T-cell (primary cell): ENCODE measurements at regions not wholly inside any gene's neighbourhood (a gene's known extent, or its start where the extent isn't known, plus 50 kb on each side); places are given as distances from the start of the nearest gene placed in this dataset.

Experiments
- ATAC-seq, 4 experiments: fragments of 200-7000 bp in 3 of 4; fragments of 150-1000 bp in 1 of 4; cut with Tn5 transposase; replicated peaks in 1 of 4; 1 replicate in 3 of 4; 2 replicates in 1 of 4; pipeline ENCODE4 v1.10.0; 2021; ENCODE audit warnings: moderate library complexity in 3 of 4, mild to moderate bottlenecking in 2 of 4, moderate number of reproducible peaks in 1 of 4
- CTCF ChIA-PET, 2 donors: fragments of 300-600 bp; sonication (Branson Sonifier 250); formaldehyde crosslinking; loops; one replicate each; lab custom pipeline; 2022; ENCODE audit warnings: antibody characterized with exemption in 2 of 2; lab: Charles Lee
- POLR2A ChIA-PET, 2 donors: fragments of 300-600 bp; sonication (Branson Sonifier 250); formaldehyde crosslinking; loops; one replicate each; lab custom pipeline; 2022; ENCODE audit warnings: antibody characterized with exemption in 2 of 2; lab: Charles Lee
- DNase-seq, 35 experiments: peaks; one replicate each; pipeline versions ENCODE4 v3.0.0 to v3.0.0-alpha.2; 2013 to 2023
- H3K27ac ChIP-seq: one replicate; pipeline ENCODE4 v1.5.1; 2013; ENCODE audit warnings: low read length
- H3K27me3 ChIP-seq, 2 experiments: replicated peaks in 1 of 2; 1 replicate in 1 of 2; 2 replicates in 1 of 2; pipeline versions ENCODE4 v1.6.1 to v1.7.0; 2013; ENCODE audit warnings: low read length in 1 of 2, mixed read lengths in 1 of 2; ENCODE audit not compliant: control insufficient read depth in 2 of 2, insufficient read depth in 2 of 2; ENCODE audit errors: extremely low read depth in 1 of 2
- H3K36me3 ChIP-seq, 2 donors: 1 replicate in 1 of 2; 2 replicates in 1 of 2; pipeline versions ENCODE4 v1.6.1 to v1.7.0; 2013; ENCODE audit warnings: low read length in 1 of 2; ENCODE audit not compliant: control insufficient read depth in 2 of 2, insufficient read depth in 1 of 2; ENCODE audit errors: extremely low read depth in 1 of 2
- H3K4me1 ChIP-seq, 2 experiments: 1 replicate in 1 of 2; 2 replicates in 1 of 2; pipeline versions ENCODE4 v1.6.1 to v1.7.0; 2013; ENCODE audit warnings: low read length in 2 of 2, mixed read lengths in 1 of 2; ENCODE audit not compliant: insufficient read depth in 2 of 2, control insufficient read depth in 1 of 2; ENCODE audit errors: extremely low read depth in 1 of 2
- H3K4me3 ChIP-seq, 2 donors: 1 replicate in 1 of 2; 2 replicates in 1 of 2; pipeline versions ENCODE4 v1.5.1 to v1.7.0; 2013; ENCODE audit warnings: mild to moderate bottlenecking in 2 of 2, low read length in 1 of 2, moderate library complexity in 1 of 2; ENCODE audit not compliant: control insufficient read depth in 1 of 2; ENCODE audit errors: extremely low read depth in 1 of 2
- H3K9me3 ChIP-seq: 2 replicates; pipeline ENCODE4 v1.7.0; 2013
- H3K27ac Mint-ChIP-seq, 2 donors: one replicate each; pipeline ENCODE4 v1.8.0; 2020 to 2021; ENCODE audit warnings: mild to moderate bottlenecking in 2 of 2, mixed read lengths in 2 of 2
- H3K27me3 Mint-ChIP-seq, 2 donors: one replicate each; pipeline ENCODE4 v1.8.0; 2021 to 2022; ENCODE audit warnings: mixed read lengths in 2 of 2
- H3K36me3 Mint-ChIP-seq: one replicate; pipeline ENCODE4 v1.8.0; 2021; ENCODE audit warnings: mixed read lengths
- H3K4me1 Mint-ChIP-seq, 3 donors: one replicate each; pipeline ENCODE4 v1.8.0; 2020 to 2022; ENCODE audit warnings: mixed read lengths in 3 of 3, mild to moderate bottlenecking in 1 of 3
- H3K4me3 Mint-ChIP-seq, 3 donors: one replicate each; pipeline ENCODE4 v1.8.0; 2020 to 2022; ENCODE audit warnings: mild to moderate bottlenecking in 3 of 3, mixed read lengths in 3 of 3, moderate library complexity in 3 of 3
- H3K9me3 Mint-ChIP-seq, 3 donors: one replicate each; pipeline ENCODE4 v1.8.0; 2020 to 2022; ENCODE audit warnings: mixed read lengths in 3 of 3
- WGBS: methylation state at CpG from one replicate; pipeline ENCODE4 v1.1.5; 2013; ENCODE audit warnings: missing lambda C conversion rate; ENCODE audit not compliant: insufficient coverage; 5-methylcytosine and 5-hydroxymethylcytosine counted together

GRCh38 chr6:94121094-94121493 lies 701.7 kb upstream of the EPHA7 start:
- Histone ChIP-seq H3K27ac (no peak overlapping the region), H3K36me3 (no peaks in the 10 kb centered on the region), H3K4me1 (no peaks in the 10 kb centered on the region), H3K9me3 (no peaks in the 10 kb centered on the region), H3K27me3 (no peaks in the 10 kb centered on the region), H3K4me3 (no peak overlapping the region)
- Mint-ChIP-seq H3K27ac (no peak overlapping the region), H3K27me3 (no peaks in the 10 kb centered on the region), H3K4me3 (no peak overlapping the region), H3K36me3 (no peaks in the 10 kb centered on the region), H3K4me1 (no peaks in the 10 kb centered on the region), H3K9me3 (peaks cover 2 to 6% (median 5%) of the 10 kb centered on the region in 3 donors)
- ChIA-PET POLR2A (no interaction called here), CTCF (no interaction called here)
- WGBS: 92% methylated on average over 2 of the region's 3 CpGs
- ATAC-seq (no peak), DNase-seq (no peak)

GRCh38 chr6:94099072-94099471 lies 679.7 kb upstream of the EPHA7 start:
- Histone ChIP-seq H3K9me3 (no peaks in the 10 kb centered on the region), H3K4me1 (no peaks in the 10 kb centered on the region), H3K27ac (no peak overlapping the region), H3K4me3 (no peak overlapping the region), H3K27me3 (no peaks in the 10 kb centered on the region), H3K36me3 (no peaks in the 10 kb centered on the region)
- ATAC-seq (no peak), DNase-seq (no peak)
- no peaks in the 10 kb centered on the region for H3K4me1 Mint-ChIP-seq
- ChIA-PET CTCF (no interaction called here), POLR2A (no interaction called here)
- no peaks in the 10 kb centered on the region for H3K36me3 Mint-ChIP-seq
- H3K4me3 Mint-ChIP-seq: no peak overlapping the region
- H3K9me3 Mint-ChIP-seq: peaks cover 0 to 5% (median 5%) of the 10 kb centered on the region in 3 donors
- WGBS: 85% methylated on average over 2 of the region's 4 CpGs
- no peak overlapping the region for H3K27ac Mint-ChIP-seq
- no peaks in the 10 kb centered on the region for H3K27me3 Mint-ChIP-seq

- H3K4me1 ChIP-seq: no peaks in the 10 kb centered on the region
- Mint-ChIP-seq H3K4me1 (no peaks in the 10 kb centered on the region), H3K36me3 (no peaks in the 10 kb centered on the region), H3K4me3 (no peak overlapping the region), H3K27me3 (no peaks in the 10 kb centered on the region), H3K27ac (no peak overlapping the region), H3K9me3 (peaks cover 2 to 5% (median 4%) of the 10 kb centered on the region in 3 donors)
- H3K9me3 ChIP-seq: no peaks in the 10 kb centered on the region
- ATAC-seq (no peak), DNase-seq (no peak)
- H3K4me3 ChIP-seq: no peak overlapping the region
- WGBS: no CpG with 5 or more reads among the region's 1 CpG
- no peaks in the 10 kb centered on the region for H3K36me3 ChIP-seq
- ChIA-PET POLR2A (no interaction called here), CTCF (no interaction called here)
- H3K27ac ChIP-seq: no peak overlapping the region
- H3K27me3 ChIP-seq: no peaks in the 10 kb centered on the region
Observed at GRCh38 chr6:94095961-94096360, 676.6 kb upstream of the EPHA7 start.

GRCh38 chr6:94089941-94090340 lies 670.6 kb upstream of the EPHA7 start:
- POLR2A ChIA-PET: no interaction called here
- Histone ChIP-seq H3K36me3 (no peaks in the 10 kb centered on the region), H3K4me3 (no peak overlapping the region), H3K4me1 (no peaks in the 10 kb centered on the region), H3K9me3 (no peaks in the 10 kb centered on the region), H3K27me3 (no peaks in the 10 kb centered on the region), H3K27ac (no peak overlapping the region)
- Mint-ChIP-seq H3K4me3 (no peak overlapping the region), H3K27me3 (no peaks in the 10 kb centered on the region), H3K27ac (no peak overlapping the region), H3K36me3 (no peaks in the 10 kb centered on the region), H3K9me3 (peaks cover 0 to 7% (median 3%) of the 10 kb centered on the region in 3 donors), H3K4me1 (no peaks in the 10 kb centered on the region)
- no CpG with 5 or more reads among the region's 4 CpGs for WGBS
- ATAC-seq (no peak), DNase-seq (no peak)
- CTCF ChIA-PET: no interaction called here

- H3K36me3 ChIP-seq: no peaks in the 10 kb centered on the region
- DNase-seq (no peak), ATAC-seq (no peak)
- Mint-ChIP-seq H3K27ac (no peak overlapping the region), H3K4me3 (no peak overlapping the region), H3K36me3 (no peaks in the 10 kb centered on the region), H3K9me3 (peaks cover 0 to 7% (median 3%) of the 10 kb centered on the region in 3 donors), H3K27me3 (no peaks in the 10 kb centered on the region), H3K4me1 (no peaks in the 10 kb centered on the region)
- ChIA-PET POLR2A (no interaction called here), CTCF (no interaction called here)
- no peak overlapping the region for H3K4me3 ChIP-seq
- H3K27ac ChIP-seq: no peak overlapping the region
- no peaks in the 10 kb centered on the region for H3K27me3 ChIP-seq
- H3K9me3 ChIP-seq: no peaks in the 10 kb centered on the region
- no peaks in the 10 kb centered on the region for H3K4me1 ChIP-seq
Observed at GRCh38 chr6:94088870-94089269, 669.5 kb upstream of the EPHA7 start.

- H3K4me3 ChIP-seq: no peak overlapping the region
- H3K27me3 Mint-ChIP-seq: no peaks in the 10 kb centered on the region
- H3K27ac ChIP-seq: no peak overlapping the region
- H3K27me3 ChIP-seq: no peaks in the 10 kb centered on the region
- ChIA-PET CTCF (no interaction called here), POLR2A (no interaction called here)
- H3K4me1 ChIP-seq: no peaks in the 10 kb centered on the region
- no peaks in the 10 kb centered on the region for H3K9me3 ChIP-seq
- peaks cover 0 to 3% (median 3%) of the 10 kb centered on the region in 3 donors for H3K9me3 Mint-ChIP-seq
- H3K4me1 Mint-ChIP-seq: no peaks in the 10 kb centered on the region
- WGBS: no CpG with 5 or more reads among the region's 3 CpGs
- no peaks in the 10 kb centered on the region for H3K36me3 Mint-ChIP-seq
- H3K36me3 ChIP-seq: no peaks in the 10 kb centered on the region
- H3K4me3 Mint-ChIP-seq: no peak overlapping the region
- no peak for ATAC-seq
- H3K27ac Mint-ChIP-seq: no peak overlapping the region
- no peak for DNase-seq
Observed at GRCh38 chr6:94074764-94075163, 655.4 kb upstream of the EPHA7 start.

GRCh38 chr6:94071835-94072234 lies 652.5 kb upstream of the EPHA7 start:
- ChIA-PET POLR2A (no interaction called here), CTCF (no interaction called here)
- H3K4me3 Mint-ChIP-seq: no peak overlapping the region
- no peak overlapping the region for H3K27ac Mint-ChIP-seq
- no CpG with 5 or more reads among the region's 1 CpG for WGBS
- DNase-seq (no peak), ATAC-seq (no peak)
- no peak overlapping the region for H3K27ac ChIP-seq
- no peaks in the 10 kb centered on the region for H3K4me1 ChIP-seq
- no peak overlapping the region for H3K4me3 ChIP-seq
- H3K27me3 ChIP-seq: no peaks in the 10 kb centered on the region
- no peaks in the 10 kb centered on the region for H3K36me3 Mint-ChIP-seq
- no peaks in the 10 kb centered on the region for H3K27me3 Mint-ChIP-seq
- H3K36me3 ChIP-seq: no peaks in the 10 kb centered on the region
- H3K9me3 ChIP-seq: no peaks in the 10 kb centered on the region
- H3K4me1 Mint-ChIP-seq: no peaks in the 10 kb centered on the region
- H3K9me3 Mint-ChIP-seq: peaks cover 0 to 3% (median 3%) of the 10 kb centered on the region in 3 donors
